ENCODE measurements at regions not wholly inside any gene's neighbourhood (a gene's known extent, or its start where the extent isn't known, plus 50 kb on each side); places are given as distances from the start of the nearest gene placed in this dataset.

- DNase-seq (ENCODE audit: low read depth, low spot score) = no peak
These were observed 163.8 kb upstream of the MYL2 start for GRCh38 chr12:111084158-111084557.

- DNase-seq (ENCODE audit: low read depth, low spot score) = no peak
These were observed 161.2 kb upstream of the MYL2 start for GRCh38 chr12:111081600-111081999.

- no peak for DNase-seq (ENCODE audit: low read depth, low spot score)
These were observed 158.4 kb upstream of the MYL2 start for GRCh38 chr12:111078731-111079130.

GRCh38 chr12:111076611-111077451 lies 156.5 kb upstream of the MYL2 start:
- DNase-seq (ENCODE audit: low read depth, low spot score) = no peak

- DNase-seq (ENCODE audit: low read depth, low spot score) = no peak
These were observed 155.8 kb upstream of the MYL2 start for GRCh38 chr12:111076199-111076598.

GRCh38 chr12:111074965-111075364 lies 154.6 kb upstream of the MYL2 start:
- no peak for DNase-seq (ENCODE audit: low read depth, low spot score)

- DNase-seq (ENCODE audit: low read depth, low spot score) = no peak
These were observed 154.2 kb upstream of the MYL2 start for GRCh38 chr12:111074559-111074958.

- no peak for DNase-seq (ENCODE audit: low read depth, low spot score)
These were observed 153.0 kb upstream of the MYL2 start for GRCh38 chr12:111073370-111073769.

GRCh38 chr12:111072299-111072698 lies 151.9 kb upstream of the MYL2 start:
- DNase-seq (ENCODE audit: low read depth, low spot score) = no peak

GRCh38 chr12:111069886-111070285 lies 149.5 kb upstream of the MYL2 start:
- no peak for DNase-seq (ENCODE audit: low read depth, low spot score)

- DNase-seq (ENCODE audit: low read depth, low spot score) = no peak
These were observed 147.9 kb upstream of the MYL2 start for GRCh38 chr12:111068290-111068689.

- DNase-seq (ENCODE audit: low read depth, low spot score) = no peak
These were observed 147.1 kb upstream of the MYL2 start for GRCh38 chr12:111067498-111067897.

- DNase-seq (ENCODE audit: low read depth, low spot score) = no peak
These were observed 146.5 kb upstream of the MYL2 start for GRCh38 chr12:111066744-111067437.

- no peak for DNase-seq (ENCODE audit: low read depth, low spot score)
These were observed 144.6 kb upstream of the MYL2 start for GRCh38 chr12:111064982-111065381.

- DNase-seq (ENCODE audit: low read depth, low spot score) = no peak
These were observed 143.8 kb upstream of the MYL2 start for GRCh38 chr12:111064154-111064553.

- DNase-seq (ENCODE audit: low read depth, low spot score) = no peak
These were observed 143.1 kb upstream of the MYL2 start for GRCh38 chr12:111063295-111064026.

GRCh38 chr12:111057701-111058425 lies 137.5 kb upstream of the MYL2 start:
- DNase-seq (ENCODE audit: low read depth, low spot score) = no peak

GRCh38 chr12:111056618-111057521 lies 136.5 kb upstream of the MYL2 start:
- no peak for DNase-seq (ENCODE audit: low read depth, low spot score)

- no peak for DNase-seq (ENCODE audit: low read depth, low spot score)
These were observed 135.0 kb upstream of the MYL2 start for GRCh38 chr12:111055181-111055880.

GRCh38 chr12:111048991-111049390 lies 128.6 kb upstream of the MYL2 start:
- no peak for DNase-seq (ENCODE audit: low read depth, low spot score)
